Mucosa of rectum (tissue), 2 donors: ENCODE measurements at regions not wholly inside any gene's neighbourhood (a gene's known extent, or its start where the extent isn't known, plus 50 kb on each side); places are given as distances from the start of the nearest gene placed in this dataset.

Source experiments
- H3K27ac ChIP-seq, 2 donors: one replicate each; pipeline ENCODE4 v1.7.0; 2013; ENCODE audit warnings: inconsistent platforms in 2 of 2, low read depth in 2 of 2, low read length in 2 of 2
- H3K27me3 ChIP-seq, 2 donors: one replicate each; pipeline ENCODE4 v1.7.0; 2013; ENCODE audit warnings: low read length in 2 of 2; ENCODE audit not compliant: control insufficient read depth in 2 of 2, insufficient read depth in 2 of 2
- H3K36me3 ChIP-seq, 2 donors: one replicate each; pipeline ENCODE4 v1.7.0; 2013; ENCODE audit warnings: low read length in 2 of 2; ENCODE audit not compliant: control insufficient read depth in 2 of 2, insufficient read depth in 2 of 2
- H3K4me1 ChIP-seq, 2 donors: one replicate each; pipeline ENCODE4 v1.7.0; 2013; ENCODE audit warnings: low read length in 2 of 2, mild to moderate bottlenecking in 1 of 2; ENCODE audit not compliant: control insufficient read depth in 2 of 2, insufficient read depth in 2 of 2
- H3K4me3 ChIP-seq, 2 donors: one replicate each; pipeline ENCODE4 v1.7.0; 2013; ENCODE audit warnings: low read length in 2 of 2
- H3K9ac ChIP-seq, 2 donors: one replicate each; pipeline ENCODE4 v1.7.0; 2013; ENCODE audit warnings: low read length in 2 of 2, low read depth in 1 of 2, mild to moderate bottlenecking in 1 of 2
- H3K9me3 ChIP-seq, 2 donors: one replicate each; pipeline ENCODE4 v1.7.0; 2013; ENCODE audit warnings: low read length in 2 of 2; ENCODE audit not compliant: control insufficient read depth in 2 of 2
- donor health status: healthy.
- donor health status: Normal muscosa, but diverticular disease.

DNA sequence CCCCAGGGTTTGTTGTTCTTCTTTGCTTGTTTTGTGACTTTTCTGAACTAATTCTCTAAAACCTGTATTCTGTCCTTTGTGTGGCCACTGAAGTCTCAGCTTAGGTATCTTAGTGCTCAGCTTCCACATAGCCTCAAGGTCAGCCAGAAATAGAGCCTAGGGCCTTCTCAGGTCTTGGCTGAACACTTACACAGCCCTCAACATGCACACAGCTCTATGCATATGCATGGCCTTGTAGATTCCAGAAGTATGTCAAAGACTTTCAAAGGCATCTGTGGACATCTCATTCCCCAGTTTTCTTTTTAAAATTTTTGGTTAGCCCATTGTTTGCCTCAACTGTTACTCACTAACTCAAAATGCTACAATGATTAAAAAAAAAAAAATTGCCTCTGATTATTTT lies 99.9 kb upstream of the GRIA1 start:
- H3K9me3 ChIP-seq = no peaks in the 10 kb centered on the region
- no peaks in the 10 kb centered on the region for H3K36me3 ChIP-seq
- H3K4me1 ChIP-seq = no peaks in the 10 kb centered on the region
- H3K27me3 ChIP-seq = no peaks in the 10 kb centered on the region
- no peak overlapping the region for H3K27ac ChIP-seq
- no peak overlapping the region for H3K4me3 ChIP-seq
- no peak overlapping the region for H3K9ac ChIP-seq

DNA sequence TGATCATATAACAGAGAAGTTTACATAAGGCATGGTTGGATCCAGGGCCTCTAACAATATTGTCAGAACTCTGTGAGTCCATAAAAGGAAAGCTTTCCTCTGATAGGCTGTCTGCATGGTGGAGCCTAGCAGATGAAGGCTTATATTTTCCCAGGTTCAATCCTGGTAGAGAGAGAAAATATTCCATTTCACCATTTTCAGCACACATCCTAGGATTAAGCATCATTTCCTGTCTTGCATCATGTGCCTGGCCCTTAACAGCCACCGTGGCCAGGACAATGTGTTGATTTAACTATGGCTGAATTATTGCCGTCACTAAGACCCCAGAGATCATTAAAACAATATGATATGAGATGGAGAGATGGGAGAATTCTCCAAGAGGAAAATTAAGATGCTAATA lies 90.9 kb upstream of the GRIA1 start:
- Histone ChIP-seq H3K36me3 (no peaks in the 10 kb centered on the region), H3K4me1 (no peaks in the 10 kb centered on the region), H3K9ac (no peak overlapping the region), H3K27me3 (no peaks in the 10 kb centered on the region), H3K9me3 (no peaks in the 10 kb centered on the region), H3K27ac (no peak overlapping the region), H3K4me3 (no peak overlapping the region)

GRCh38 chr5:153400931-153401330 lies 89.5 kb upstream of the GRIA1 start:
- no peak overlapping the region for H3K9ac ChIP-seq
- H3K27me3 ChIP-seq = no peaks in the 10 kb centered on the region
- no peaks in the 10 kb centered on the region for H3K4me1 ChIP-seq
- no peaks in the 10 kb centered on the region for H3K9me3 ChIP-seq
- no peak overlapping the region for H3K27ac ChIP-seq
- no peak overlapping the region for H3K4me3 ChIP-seq
- no peaks in the 10 kb centered on the region for H3K36me3 ChIP-seq

GRCh38 chr5:153402550-153402949 lies 87.9 kb upstream of the GRIA1 start:
- no peaks in the 10 kb centered on the region for H3K36me3 ChIP-seq
- H3K27me3 ChIP-seq = no peaks in the 10 kb centered on the region
- H3K9me3 ChIP-seq = no peaks in the 10 kb centered on the region
- no peak overlapping the region for H3K27ac ChIP-seq
- H3K9ac ChIP-seq = no peak overlapping the region
- H3K4me1 ChIP-seq = no peaks in the 10 kb centered on the region
- H3K4me3 ChIP-seq = no peak overlapping the region

- Histone ChIP-seq H3K27me3 (no peaks in the 10 kb centered on the region), H3K36me3 (no peaks in the 10 kb centered on the region), H3K27ac (no peak overlapping the region), H3K9me3 (no peaks in the 10 kb centered on the region), H3K4me3 (no peak overlapping the region), H3K9ac (no peak overlapping the region), H3K4me1 (no peaks in the 10 kb centered on the region)
Measured at GRCh38 chr5:153403470-153403869, 87.0 kb upstream of the GRIA1 start.

- H3K9ac ChIP-seq = no peak overlapping the region
- H3K36me3 ChIP-seq = no peaks in the 10 kb centered on the region
- no peaks in the 10 kb centered on the region for H3K27me3 ChIP-seq
- no peaks in the 10 kb centered on the region for H3K4me1 ChIP-seq
- no peaks in the 10 kb centered on the region for H3K9me3 ChIP-seq
- H3K4me3 ChIP-seq = no peak overlapping the region
- no peak overlapping the region for H3K27ac ChIP-seq
Measured at GRCh38 chr5:153404747-153405146, 85.7 kb upstream of the GRIA1 start.

DNA sequence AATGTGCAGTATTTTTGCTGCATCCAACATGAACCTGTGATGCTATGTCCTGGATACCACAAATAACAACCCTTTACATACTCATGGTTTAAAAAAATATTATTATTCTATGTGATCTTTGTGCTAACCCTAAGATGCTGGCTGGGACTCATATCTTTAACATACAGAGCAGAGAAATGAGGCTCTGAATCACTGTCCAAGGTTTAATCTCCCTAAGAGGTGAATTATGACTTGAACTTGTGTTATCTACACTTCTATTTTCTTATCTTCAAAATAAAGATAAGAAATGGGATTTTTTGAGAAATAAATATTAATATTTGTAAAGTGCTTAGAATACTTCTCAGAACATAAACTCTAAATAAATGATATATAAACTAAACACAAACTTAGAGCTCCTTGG lies 68.8 kb upstream of the GRIA1 start:
- H3K4me3 ChIP-seq = no peak overlapping the region
- H3K4me1 ChIP-seq = no peaks in the 10 kb centered on the region
- no peaks in the 10 kb centered on the region for H3K27me3 ChIP-seq
- no peak overlapping the region for H3K9ac ChIP-seq
- H3K36me3 ChIP-seq = no peaks in the 10 kb centered on the region
- H3K9me3 ChIP-seq = no peaks in the 10 kb centered on the region
- H3K27ac ChIP-seq = no peak overlapping the region

DNA sequence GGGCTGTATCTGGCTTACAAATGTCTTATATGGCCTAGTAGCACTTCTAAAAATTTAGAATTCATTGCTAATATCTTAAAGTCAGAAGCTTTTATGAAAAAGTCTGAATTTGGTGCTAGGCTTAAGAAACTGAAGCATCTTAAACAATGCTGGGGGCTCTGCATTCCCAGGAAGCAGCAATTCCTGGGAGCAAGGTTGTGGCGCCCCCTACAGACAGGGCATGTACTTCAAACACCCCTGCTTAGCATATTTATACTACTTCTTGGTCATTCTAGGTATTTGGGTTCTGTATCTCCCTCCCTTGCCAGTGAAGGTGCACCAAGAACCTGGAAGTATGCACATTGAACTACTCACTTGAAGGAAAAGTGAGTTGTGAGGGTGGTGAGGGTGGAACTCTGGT lies 64.6 kb upstream of the GRIA1 start:
- H3K4me3 ChIP-seq = no peak overlapping the region
- H3K9me3 ChIP-seq = no peaks in the 10 kb centered on the region
- no peak overlapping the region for H3K9ac ChIP-seq
- H3K27ac ChIP-seq = no peak overlapping the region
- no peaks in the 10 kb centered on the region for H3K36me3 ChIP-seq
- no peaks in the 10 kb centered on the region for H3K4me1 ChIP-seq
- H3K27me3 ChIP-seq = no peaks in the 10 kb centered on the region

DNA sequence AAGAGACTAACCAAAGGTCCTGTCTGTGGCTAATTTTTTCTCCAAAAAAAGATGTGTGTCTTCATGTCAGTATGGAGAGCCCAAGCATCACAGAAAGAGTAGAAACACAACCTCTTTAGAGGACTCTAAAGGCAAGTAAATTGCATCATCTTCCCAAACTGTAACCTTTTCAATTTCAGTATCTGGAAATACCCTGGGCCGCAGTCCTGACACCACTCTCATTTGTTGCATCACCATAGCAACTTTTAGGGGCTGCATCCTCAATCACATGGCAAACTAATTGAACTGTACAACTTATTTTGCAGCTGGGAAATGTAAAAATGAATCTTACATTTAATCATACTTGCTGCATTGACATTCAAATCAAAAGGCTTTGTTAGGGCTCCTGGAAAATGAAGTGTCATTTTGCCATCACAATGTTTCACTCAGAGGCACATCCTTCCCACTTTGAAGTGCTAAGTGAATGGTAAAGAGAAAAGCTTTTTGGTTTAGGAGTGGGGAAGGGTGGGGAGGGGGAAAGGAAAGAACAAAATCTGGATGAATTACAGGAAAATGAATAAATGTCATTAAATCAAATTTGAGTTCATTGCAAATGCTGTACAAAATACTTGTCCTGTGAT lies 60.6 kb upstream of the GRIA1 start:
- no peaks in the 10 kb centered on the region for H3K36me3 ChIP-seq
- no peak overlapping the region for H3K9ac ChIP-seq
- H3K4me3 ChIP-seq = no peak overlapping the region
- no peaks in the 10 kb centered on the region for H3K4me1 ChIP-seq
- H3K27ac ChIP-seq = no peak overlapping the region
- H3K9me3 ChIP-seq = no peaks in the 10 kb centered on the region
- no peaks in the 10 kb centered on the region for H3K27me3 ChIP-seq

DNA sequence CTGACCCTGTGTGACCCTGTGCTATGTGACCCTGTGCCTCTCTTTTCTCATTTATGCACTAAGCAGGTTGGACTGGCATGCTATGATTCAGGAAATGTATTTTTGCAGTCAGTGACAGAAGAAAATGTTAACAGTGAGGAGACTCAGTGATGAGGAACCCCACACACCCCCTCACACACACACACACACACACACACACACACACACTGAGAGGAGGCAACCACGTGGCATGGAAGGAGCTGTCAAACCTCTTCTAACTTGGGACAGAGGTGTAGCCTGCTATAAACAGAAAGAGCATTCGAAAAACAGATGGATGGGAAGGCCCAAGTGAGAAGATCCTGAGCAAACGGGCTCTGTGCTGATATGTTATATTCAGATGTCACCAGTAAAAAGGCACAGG lies 57.9 kb upstream of the GRIA1 start:
- no peaks in the 10 kb centered on the region for H3K9me3 ChIP-seq
- H3K4me1 ChIP-seq = no peaks in the 10 kb centered on the region
- no peak overlapping the region for H3K27ac ChIP-seq
- no peak overlapping the region for H3K4me3 ChIP-seq
- H3K9ac ChIP-seq = no peak overlapping the region
- H3K27me3 ChIP-seq = no peaks in the 10 kb centered on the region
- no peaks in the 10 kb centered on the region for H3K36me3 ChIP-seq

- H3K36me3 ChIP-seq = no peaks in the 10 kb centered on the region
- no peaks in the 10 kb centered on the region for H3K4me1 ChIP-seq
- no peaks in the 10 kb centered on the region for H3K9me3 ChIP-seq
- H3K9ac ChIP-seq = no peak overlapping the region
- H3K27me3 ChIP-seq = no peaks in the 10 kb centered on the region
- H3K27ac ChIP-seq = no peak overlapping the region
- H3K4me3 ChIP-seq = no peak overlapping the region
Measured at GRCh38 chr5:153437251-153437650, 53.2 kb upstream of the GRIA1 start.
